ENCODE measurements at regions not wholly inside any gene's neighbourhood (a gene's known extent, or its start where the extent isn't known, plus 50 kb on each side); places are given as distances from the start of the nearest gene placed in this dataset.

DNA sequence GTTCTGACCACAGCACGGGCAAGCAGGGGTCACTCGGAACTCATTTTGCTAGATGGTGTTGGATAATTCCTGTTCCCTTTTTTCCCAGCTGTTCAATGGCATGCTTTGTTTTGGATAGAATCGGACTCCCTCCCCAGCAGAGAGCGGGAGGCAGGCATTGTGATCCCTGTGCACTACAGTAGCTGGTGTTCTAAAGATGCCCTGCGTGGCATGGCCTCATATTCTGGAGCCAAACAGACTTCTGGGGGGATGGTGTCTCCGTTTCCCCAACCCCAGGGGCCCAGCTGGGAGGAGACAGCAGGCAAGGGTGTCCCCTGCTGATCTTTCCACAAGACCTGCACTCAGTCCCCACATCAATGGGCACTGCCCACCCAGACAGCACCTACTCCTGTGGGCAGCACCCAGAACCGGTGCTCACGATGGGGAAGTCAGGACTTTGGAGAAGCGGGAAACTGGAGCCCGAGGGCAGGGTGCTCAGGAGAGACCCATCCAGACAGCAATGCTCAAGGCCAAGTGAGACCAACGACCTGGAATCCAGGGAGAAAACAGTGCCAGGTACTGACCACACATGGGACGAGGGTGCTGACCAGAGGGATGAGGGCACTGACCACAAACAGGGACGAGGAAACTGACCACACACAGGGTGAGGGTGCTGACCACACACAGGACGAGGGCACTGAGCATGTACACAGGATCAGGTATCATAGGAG, 934.9 kb downstream of the BRD1 start:
- TF ChIP-seq POLR2A (IDR thresholded peaks at IDR 0.05; ENCODE audit: extremely low read depth, insufficient read length) = no peak
- TF ChIP-seq, protein P1, sequence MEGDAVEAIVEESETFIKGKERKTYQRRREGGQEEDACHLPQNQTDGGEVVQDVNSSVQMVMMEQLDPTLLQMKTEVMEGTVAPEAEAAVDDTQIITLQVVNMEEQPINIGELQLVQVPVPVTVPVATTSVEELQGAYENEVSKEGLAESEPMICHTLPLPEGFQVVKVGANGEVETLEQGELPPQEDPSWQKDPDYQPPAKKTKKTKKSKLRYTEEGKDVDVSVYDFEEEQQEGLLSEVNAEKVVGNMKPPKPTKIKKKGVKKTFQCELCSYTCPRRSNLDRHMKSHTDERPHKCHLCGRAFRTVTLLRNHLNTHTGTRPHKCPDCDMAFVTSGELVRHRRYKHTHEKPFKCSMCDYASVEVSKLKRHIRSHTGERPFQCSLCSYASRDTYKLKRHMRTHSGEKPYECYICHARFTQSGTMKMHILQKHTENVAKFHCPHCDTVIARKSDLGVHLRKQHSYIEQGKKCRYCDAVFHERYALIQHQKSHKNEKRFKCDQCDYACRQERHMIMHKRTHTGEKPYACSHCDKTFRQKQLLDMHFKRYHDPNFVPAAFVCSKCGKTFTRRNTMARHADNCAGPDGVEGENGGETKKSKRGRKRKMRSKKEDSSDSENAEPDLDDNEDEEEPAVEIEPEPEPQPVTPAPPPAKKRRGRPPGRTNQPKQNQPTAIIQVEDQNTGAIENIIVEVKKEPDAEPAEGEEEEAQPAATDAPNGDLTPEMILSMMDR (IDR thresholded peaks at IDR 0.05; ENCODE audit: low read depth, low read length) = no peak
- TF ChIP-seq, protein P2, sequence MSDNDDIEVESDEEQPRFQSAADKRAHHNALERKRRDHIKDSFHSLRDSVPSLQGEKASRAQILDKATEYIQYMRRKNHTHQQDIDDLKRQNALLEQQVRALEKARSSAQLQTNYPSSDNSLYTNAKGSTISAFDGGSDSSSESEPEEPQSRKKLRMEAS (IDR thresholded peaks at IDR 0.05; ENCODE audit: low read depth, low read length) = no peak
- no peak for TF ChIP-seq MYC (IDR thresholded peaks at IDR 0.05; ENCODE audit: low read depth, low read length)

All from NB4 (cell line).